Adipocyte (in vitro differentiated cells): ENCODE measurements at regions not wholly inside any gene's neighbourhood (a gene's known extent, or its start where the extent isn't known, plus 50 kb on each side); places are given as distances from the start of the nearest gene placed in this dataset.
A peak's percentile ranks its signal among the peaks of the same experiment; 100 is the strongest.
"Not testable (repeated sequence)": the region's sequence is repeated elsewhere in the genome, so short reads cannot be mapped to it uniquely, and the experiment has no call there.

Experiments used
- DNase-seq: peaks from one replicate; pipeline ENCODE4 v3.0.0-alpha.2; 2015; ENCODE audit warnings: low read depth
- H3K27me3 ChIP-seq: replicated peaks from 2 replicates; pipeline ENCODE4 v1.7.0; 2013; ENCODE audit warnings: mild to moderate bottlenecking, low read length, moderate library complexity; ENCODE audit not compliant: control insufficient read depth, insufficient read depth
- H3K36me3 ChIP-seq: 2 replicates; pipeline ENCODE4 v1.7.0; 2013; ENCODE audit warnings: low read length, mild to moderate bottlenecking, moderate library complexity; ENCODE audit not compliant: control insufficient read depth, insufficient read depth, severe bottlenecking
- H3K4me1 ChIP-seq: 2 replicates; pipeline ENCODE4 v1.7.0; 2013; ENCODE audit warnings: mild to moderate bottlenecking, low read length, moderate library complexity; ENCODE audit not compliant: control insufficient read depth, insufficient read depth
- H3K4me3 ChIP-seq: 2 replicates; pipeline ENCODE4 v1.7.0; 2013; ENCODE audit warnings: mild to moderate bottlenecking, low read length, moderate library complexity
- H3K9ac ChIP-seq: 2 replicates; pipeline ENCODE4 v1.7.0; 2013; ENCODE audit warnings: mild to moderate bottlenecking, low read length, moderate library complexity
- H3K9me3 ChIP-seq: 2 replicates; pipeline ENCODE4 v1.7.0; 2013; ENCODE audit warnings: mild to moderate bottlenecking, low read length, moderate library complexity; ENCODE audit not compliant: control insufficient read depth

DNA sequence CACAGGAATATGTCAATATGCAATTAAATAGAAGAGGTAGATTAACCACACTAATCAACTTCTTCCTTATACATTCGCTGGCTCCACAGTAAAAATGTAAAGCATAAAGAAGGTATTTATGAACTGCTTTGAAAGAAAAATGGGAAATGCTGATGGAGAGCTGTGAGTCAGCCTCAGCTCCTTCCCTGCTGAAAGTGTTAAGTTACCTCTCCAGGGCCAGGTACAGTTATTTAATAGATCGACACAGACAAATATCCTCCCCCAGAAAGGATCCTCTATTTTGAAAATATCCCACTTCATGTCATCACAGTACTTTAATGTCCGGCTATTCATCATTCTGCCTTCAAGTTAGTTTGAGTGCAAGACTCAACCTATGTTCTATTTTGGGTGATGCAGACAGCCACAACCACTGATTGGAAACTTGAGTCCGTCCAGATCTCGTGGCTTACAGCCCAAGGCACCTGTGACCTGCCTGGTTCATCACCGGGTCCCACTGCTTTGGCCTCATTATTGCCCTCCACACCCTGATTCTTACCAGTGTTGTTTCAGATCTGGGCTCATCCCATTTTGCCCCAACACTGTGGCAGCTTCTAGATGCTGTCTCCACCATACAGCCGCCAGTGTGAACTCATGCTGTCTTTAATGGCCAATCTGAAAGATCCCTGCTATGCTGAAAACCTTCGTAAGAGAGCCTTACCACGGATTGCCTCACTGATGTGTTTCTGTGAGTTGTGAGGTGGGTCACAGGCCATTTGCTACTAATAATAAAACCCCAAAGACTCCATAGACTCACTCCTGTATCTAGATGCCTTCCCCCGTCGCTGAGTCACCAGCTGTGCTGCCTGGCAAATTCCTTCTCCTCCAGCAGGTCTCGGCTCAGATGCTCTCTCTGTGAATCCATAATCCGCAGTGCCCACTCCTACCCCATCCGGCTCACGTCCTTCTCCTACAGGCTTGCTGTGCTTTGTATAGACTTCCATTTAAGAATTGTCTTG lies 56.2 kb upstream of the DDAH1 start:
- H3K36me3 ChIP-seq, H3K27me3 ChIP-seq, H3K9me3 ChIP-seq, H3K4me3 ChIP-seq: not testable (repeated sequence)
- DNase-seq: peak; percentile 74
- Histone ChIP-seq H3K9ac (peak overlapping the region; percentile 49), H3K4me1 (peaks cover 28% of the 10 kb centered on the region)

DNA sequence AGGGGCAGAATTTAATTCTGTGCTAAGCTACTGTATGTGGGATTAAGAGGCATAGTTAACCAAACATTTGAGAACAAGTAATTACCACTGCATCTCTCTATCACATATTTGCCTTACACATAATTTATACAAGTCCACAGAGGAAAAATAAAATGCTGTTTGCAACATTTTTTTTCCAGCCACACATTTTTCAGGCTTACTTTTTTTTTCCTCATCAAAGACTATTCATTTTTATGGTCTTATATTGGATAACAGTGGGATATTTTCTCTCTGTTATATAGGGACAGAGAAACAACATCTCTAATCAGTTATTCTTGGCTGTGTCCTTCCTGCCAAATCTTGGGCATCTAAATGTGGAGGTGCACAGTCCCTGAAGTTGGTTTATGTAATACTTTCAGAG lies 57.5 kb upstream of the DDAH1 start:
- DNase-seq, H3K36me3 ChIP-seq, H3K9ac ChIP-seq, H3K9me3 ChIP-seq, H3K27me3 ChIP-seq, H3K4me3 ChIP-seq: not testable (repeated sequence)
- H3K4me1 ChIP-seq: peaks cover 36% of the 10 kb centered on the region

DNA sequence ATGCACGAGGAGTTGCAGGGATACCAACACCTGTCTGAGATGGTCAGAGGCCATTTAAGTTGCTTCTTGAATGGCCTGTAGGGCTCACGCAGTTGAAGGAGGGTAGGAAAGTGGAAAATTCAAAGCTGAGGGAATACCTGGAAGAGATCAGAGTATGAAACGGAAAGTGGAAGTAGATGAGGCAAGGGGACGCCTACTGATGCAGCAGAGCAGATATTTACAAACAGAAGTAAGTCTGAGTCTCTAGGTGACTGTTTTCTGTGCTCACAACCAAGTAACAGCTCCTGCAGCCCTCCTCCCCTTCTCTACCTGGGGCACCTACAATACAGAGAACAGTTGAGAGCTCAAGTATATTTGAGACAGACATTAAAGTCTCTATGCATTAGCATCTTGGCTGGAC lies 57.5 kb upstream of the CCN1 start:
- not testable (repeated sequence) for H3K9me3 ChIP-seq, H3K36me3 ChIP-seq, H3K27me3 ChIP-seq, DNase-seq, H3K4me3 ChIP-seq
- peaks cover 38% of the 10 kb centered on the region for H3K4me1 ChIP-seq
- peak overlapping the region; percentile 37 for H3K9ac ChIP-seq

DNA sequence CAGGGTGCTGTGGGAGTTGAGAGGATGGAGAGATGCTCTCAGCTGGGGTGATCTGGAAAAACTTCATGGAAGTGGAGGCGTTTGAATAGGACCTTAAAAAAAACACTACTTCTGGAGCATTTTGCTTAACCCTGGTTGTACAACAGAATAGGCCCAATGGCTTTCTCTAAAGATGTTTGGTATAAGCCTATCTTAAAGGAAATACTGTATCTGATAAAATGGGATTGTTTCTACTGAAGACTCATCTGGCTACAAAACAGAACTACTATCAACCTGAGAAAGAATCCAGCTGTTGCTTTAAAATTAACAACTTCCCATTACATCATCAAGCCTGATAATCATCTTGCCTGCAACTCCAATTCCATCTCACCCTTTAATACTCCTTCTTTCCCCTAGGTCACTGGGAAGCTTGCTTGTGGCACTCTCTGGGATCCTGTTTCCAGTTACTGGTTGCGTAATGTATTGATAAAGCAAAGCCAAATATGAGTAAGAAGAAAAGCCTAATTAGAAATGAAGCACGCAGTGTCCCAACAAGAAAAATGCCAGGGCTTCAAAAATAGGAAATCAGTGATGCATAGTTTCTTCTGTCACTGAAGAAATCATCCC lies 56.2 kb upstream of the CCN1 start:
- H3K36me3 ChIP-seq, H3K27me3 ChIP-seq, H3K9me3 ChIP-seq, H3K4me3 ChIP-seq, H3K9ac ChIP-seq: not testable (repeated sequence)
- peak; percentile 62 for DNase-seq
- H3K4me1 ChIP-seq: peaks cover 38% of the 10 kb centered on the region

DNA sequence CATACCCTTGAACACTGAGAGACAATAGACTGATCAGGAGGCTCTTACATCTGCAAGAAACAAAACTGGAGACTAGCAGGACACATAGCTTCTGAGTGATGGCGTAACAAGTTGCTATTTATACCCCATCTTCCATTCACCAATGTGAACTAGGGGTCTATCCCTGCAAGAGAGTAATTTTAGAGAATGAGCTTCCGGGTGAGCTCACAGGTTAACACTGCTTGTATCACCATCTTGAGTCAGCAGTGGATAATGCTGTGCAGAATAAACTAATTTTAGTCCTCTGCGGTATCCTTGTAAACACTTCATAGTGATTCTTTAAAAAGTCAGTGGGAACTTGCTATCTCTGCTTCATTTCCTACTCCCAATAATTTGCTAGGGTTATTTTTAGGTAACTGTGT lies 55.0 kb upstream of the CCN1 start:
- H3K36me3 ChIP-seq, H3K27me3 ChIP-seq, H3K4me3 ChIP-seq, H3K9me3 ChIP-seq: not testable (repeated sequence)
- DNase-seq: peak; percentile 34
- peaks cover 38% of the 10 kb centered on the region for H3K4me1 ChIP-seq
- peak overlapping the region; percentile 73 for H3K9ac ChIP-seq

DNA sequence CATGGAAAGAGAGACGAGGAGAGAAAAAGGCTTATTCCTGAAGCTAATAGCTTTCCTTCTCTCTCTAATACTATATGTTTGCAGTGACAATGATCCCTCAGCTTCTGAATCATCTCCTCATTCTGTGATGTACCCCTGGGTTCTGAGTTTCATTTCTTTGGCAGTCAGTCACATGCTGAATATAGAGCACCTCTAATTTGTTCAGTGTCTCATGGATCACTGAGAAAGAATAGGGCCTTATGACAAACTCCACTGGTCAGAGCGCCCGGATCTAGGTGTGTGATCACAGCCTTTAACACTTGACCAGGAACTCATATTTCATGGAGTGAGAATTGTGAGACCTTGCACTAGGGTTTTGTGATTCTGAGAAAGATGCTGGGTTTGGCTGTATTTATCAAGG lies 54.3 kb upstream of the CCN1 start:
- H3K4me3 ChIP-seq, H3K27me3 ChIP-seq, H3K9me3 ChIP-seq, H3K36me3 ChIP-seq, DNase-seq: not testable (repeated sequence)
- peaks cover 38% of the 10 kb centered on the region for H3K4me1 ChIP-seq
- peak overlapping the region; percentile 73 for H3K9ac ChIP-seq

DNA sequence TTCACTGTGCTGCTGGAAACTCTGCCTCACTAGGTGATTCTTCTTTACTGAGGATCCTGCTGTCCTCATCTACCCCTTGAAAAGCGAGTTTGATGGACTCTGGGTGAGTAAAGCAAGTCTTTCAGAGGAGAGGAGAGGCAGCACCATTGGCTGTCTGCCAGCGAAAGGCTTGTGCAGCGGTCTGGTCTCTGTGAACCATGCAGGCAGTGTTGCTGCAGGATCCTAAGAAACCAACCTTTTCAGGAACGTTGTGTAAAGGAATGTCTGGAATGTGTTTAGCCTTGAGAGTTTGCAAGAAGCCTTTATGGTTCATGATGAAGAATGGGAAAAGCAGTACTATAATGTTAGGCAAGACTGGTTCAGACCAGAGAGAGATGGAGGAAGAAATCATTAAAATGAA lies 53.4 kb upstream of the CCN1 start:
- Histone ChIP-seq H3K9ac (peak overlapping the region; percentile 59), H3K4me1 (peaks cover 33% of the 10 kb centered on the region)
- not testable (repeated sequence) for H3K36me3 ChIP-seq, H3K4me3 ChIP-seq, H3K27me3 ChIP-seq, H3K9me3 ChIP-seq
- peak; percentile 90 for DNase-seq
